OCI-LY1 (cell line): ENCODE measurements at regions not wholly inside any gene's neighbourhood (a gene's known extent, or its start where the extent isn't known, plus 50 kb on each side); places are given as distances from the start of the nearest gene placed in this dataset.

Experiments
- EZH2 ChIP-seq: fragments of 200-600 bp; sonication (generic), shearing (Covaris generic); IDR thresholded peaks from 2 replicates; pipeline ENCODE4 v1.8.0; 2017; ENCODE audit warnings: borderline replicate concordance, mixed run types, mild to moderate bottlenecking, antibody characterized with exemption, low read length, moderate library complexity, mixed read lengths
- TF ChIP-seq, protein P1 (sequence below): fragments of 200-600 bp; sonication (generic), shearing (Covaris generic); IDR thresholded peaks from 2 replicates; pipeline ENCODE4 v1.5.1; 2017; ENCODE audit warnings: mild to moderate bottlenecking, antibody characterized with exemption, low read length, moderate library complexity, mixed read lengths

DNA sequence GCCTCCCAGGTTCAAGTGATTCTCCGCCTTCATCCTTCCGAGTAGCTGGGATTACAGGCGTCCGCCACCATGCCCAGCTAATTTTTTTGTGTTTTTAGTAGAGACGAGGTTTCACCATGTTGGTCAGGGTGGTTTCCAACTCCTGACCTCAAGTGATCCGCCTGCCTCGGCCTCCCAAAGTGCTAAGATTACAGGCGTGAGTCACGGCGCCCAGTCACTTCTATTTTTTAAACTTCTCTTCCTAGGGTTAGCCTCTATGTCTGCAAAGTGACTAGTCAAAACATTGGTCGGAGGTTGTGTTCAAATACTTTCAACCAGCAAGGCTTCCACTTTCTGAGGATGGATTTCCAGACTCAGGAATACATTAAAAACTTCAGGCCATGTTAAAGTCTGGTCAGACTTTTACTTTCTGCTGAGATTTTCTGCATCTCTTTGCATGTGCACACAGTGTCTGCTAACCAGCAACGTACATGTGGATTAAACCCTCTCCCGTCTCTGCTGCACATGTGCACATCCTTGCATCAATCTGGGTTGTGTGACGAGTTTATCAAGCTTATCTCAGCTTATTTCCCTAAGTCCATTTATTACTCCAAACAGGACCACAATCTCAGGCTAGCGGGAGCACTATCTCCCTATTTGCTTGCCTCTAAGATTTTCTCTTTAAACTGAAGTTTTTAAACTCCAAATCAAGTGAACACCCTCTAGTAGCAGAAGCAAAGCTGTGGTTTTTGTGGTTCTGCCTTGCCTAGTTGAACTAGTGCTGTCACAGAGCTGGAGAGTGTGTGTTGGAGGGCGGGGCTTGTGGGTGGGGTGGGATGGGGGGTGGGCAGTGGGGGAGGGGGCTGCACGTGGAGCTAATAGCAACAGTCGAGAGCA is 525.2 kb upstream of the GOT2 start:
- TF ChIP-seq, protein P1, sequence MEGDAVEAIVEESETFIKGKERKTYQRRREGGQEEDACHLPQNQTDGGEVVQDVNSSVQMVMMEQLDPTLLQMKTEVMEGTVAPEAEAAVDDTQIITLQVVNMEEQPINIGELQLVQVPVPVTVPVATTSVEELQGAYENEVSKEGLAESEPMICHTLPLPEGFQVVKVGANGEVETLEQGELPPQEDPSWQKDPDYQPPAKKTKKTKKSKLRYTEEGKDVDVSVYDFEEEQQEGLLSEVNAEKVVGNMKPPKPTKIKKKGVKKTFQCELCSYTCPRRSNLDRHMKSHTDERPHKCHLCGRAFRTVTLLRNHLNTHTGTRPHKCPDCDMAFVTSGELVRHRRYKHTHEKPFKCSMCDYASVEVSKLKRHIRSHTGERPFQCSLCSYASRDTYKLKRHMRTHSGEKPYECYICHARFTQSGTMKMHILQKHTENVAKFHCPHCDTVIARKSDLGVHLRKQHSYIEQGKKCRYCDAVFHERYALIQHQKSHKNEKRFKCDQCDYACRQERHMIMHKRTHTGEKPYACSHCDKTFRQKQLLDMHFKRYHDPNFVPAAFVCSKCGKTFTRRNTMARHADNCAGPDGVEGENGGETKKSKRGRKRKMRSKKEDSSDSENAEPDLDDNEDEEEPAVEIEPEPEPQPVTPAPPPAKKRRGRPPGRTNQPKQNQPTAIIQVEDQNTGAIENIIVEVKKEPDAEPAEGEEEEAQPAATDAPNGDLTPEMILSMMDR = no peak
- no peak for TF ChIP-seq EZH2
